GM12878 (cell line): ENCODE measurements at regions not wholly inside any gene's neighbourhood (a gene's known extent, or its start where the extent isn't known, plus 50 kb on each side); places are given as distances from the start of the nearest gene placed in this dataset.

Experiments used
- ATAC-seq: fragments of 200-7000 bp; cut with Tn5 transposase; 3 replicates; pipeline ENCODE4 v1.9.1; 2020; ENCODE audit warnings: mild to moderate bottlenecking, moderate library complexity
- BruUV-seq: library from RNA; stranded (reverse); fragments of 400-500 nt; replicated peaks from 2 replicates; lab custom pipeline; 2021; lab: Mats Ljungman, UMichigan
- CTCF ChIA-PET: fragments of 300-600 bp; sonication (Branson Sonifier 250); formaldehyde crosslinking; extraction: SDS; loops from one replicate; lab custom pipeline; 2021; ENCODE audit warnings: inconsistent platforms; lab: Yijun Ruan, JAX
- POLR2A ChIA-PET: fragments of 350-600 bp; formaldehyde crosslinking; extraction: SDS; loops from one replicate; lab custom pipeline; 2021; ENCODE audit warnings: inconsistent platforms; lab: Charles Lee
- RAD21 ChIA-PET: fragments of 300-600 bp; sonication (Branson Sonifier 250); formaldehyde crosslinking; loops from one replicate; lab custom pipeline; 2023; ENCODE audit warnings: antibody characterized with exemption; ENCODE audit not compliant: unreplicated experiment; lab: Charles Lee
- SMC1A ChIA-PET: fragments of 300-600 bp; sonication (Branson Sonifier 250); formaldehyde crosslinking; loops from one replicate; lab custom pipeline; 2023; ENCODE audit not compliant: unreplicated experiment, uncharacterized antibody; lab: Charles Lee
- DNase-seq: peaks from one replicate; pipeline ENCODE4 v3.0.0-alpha.2; 2011; ENCODE audit warnings: low read depth, low spot score
- FAIRE-seq: peaks from 3 replicates; lab custom pipeline; 2011; peaks lifted over from hg19 to GRCh38; lab: Jason Lieb, UNC
- H2AFZ ChIP-seq: 2 replicates; pipeline ENCODE4 v1.6.0; 2011; ENCODE audit warnings: low read depth, low read length, control low read depth; ENCODE audit not compliant: control insufficient read depth
- H3K27ac ChIP-seq: 2 replicates; pipeline ENCODE4 v1.5.1; 2011; ENCODE audit warnings: control low read depth; ENCODE audit not compliant: control insufficient read depth, insufficient read depth
- H3K27me3 ChIP-seq, 2 experiments: replicated peaks in 1 of 2; 2 replicates each; pipeline versions ENCODE4 v1.6.0 to v1.6.1; 2011; ENCODE audit warnings: low read length in 1 of 2; ENCODE audit not compliant: control insufficient read depth in 2 of 2, insufficient read depth in 2 of 2
- H3K36me3 ChIP-seq, 2 experiments: 2 replicates each; pipeline ENCODE4 v1.5.1; 2011; ENCODE audit warnings: low read length in 1 of 2; ENCODE audit not compliant: control insufficient read depth in 2 of 2, insufficient read depth in 2 of 2
- H3K4me1 ChIP-seq: 2 replicates; pipeline ENCODE4 v1.6.1; 2011; ENCODE audit warnings: mild to moderate bottlenecking, low read length, moderate library complexity, mixed read lengths; ENCODE audit not compliant: control insufficient read depth, insufficient read depth
- H3K4me2 ChIP-seq: 2 replicates; pipeline ENCODE4 v1.6.0; 2011; ENCODE audit warnings: control low read depth; ENCODE audit not compliant: control insufficient read depth, insufficient read depth
- H3K4me3 ChIP-seq: fragments of 200-600 bp; sonication (generic); 2 replicates; pipeline ENCODE4 v1.5.1; 2016
- H3K79me2 ChIP-seq: 2 replicates; pipeline ENCODE4 v1.6.0; 2011; ENCODE audit warnings: low read length; ENCODE audit not compliant: control insufficient read depth, insufficient read depth
- H3K9ac ChIP-seq: 2 replicates; pipeline ENCODE4 v1.8.0; 2011; ENCODE audit warnings: low read length, control low read depth, mixed read lengths; ENCODE audit not compliant: control insufficient read depth, insufficient read depth
- H3K9me3 ChIP-seq: replicated peaks from 3 replicates; pipeline ENCODE4 v1.5.1; 2011; ENCODE audit warnings: mild to moderate bottlenecking, low read length; ENCODE audit not compliant: control insufficient read depth, insufficient read depth
- H4K20me1 ChIP-seq: 2 replicates; pipeline ENCODE4 v1.6.0; 2011; ENCODE audit not compliant: control insufficient read depth, insufficient read depth
- ATF3 ChIP-seq: IDR thresholded peaks from 2 replicates; pipeline ENCODE4 v1.6.1; 2011; ENCODE audit warnings: low read depth, mild to moderate bottlenecking, low read length, moderate library complexity, borderline replicate concordance; ENCODE audit errors: extremely low read depth
- CBX5 ChIP-seq: sonication (generic); IDR thresholded peaks from 2 replicates; pipeline ENCODE4 v1.6.1; 2016; ENCODE audit warnings: low read depth, moderate library complexity, mild to moderate bottlenecking, inconsistent platforms
- CREB1 ChIP-seq: IDR thresholded peaks from 2 replicates; pipeline ENCODE4 v1.6.1; 2012; ENCODE audit warnings: low read depth, mild to moderate bottlenecking, inconsistent platforms
- GABPA ChIP-seq: IDR thresholded peaks from 2 replicates; pipeline ENCODE4 v1.6.1; 2014; ENCODE audit warnings: antibody characterized with exemption, low read depth, mild to moderate bottlenecking, inconsistent platforms
- GATAD2B ChIP-seq: fragments of 450-650 bp; conservative IDR thresholded peaks from 2 replicates; pipeline ENCODE4 v1.6.1; 2017; ENCODE audit warnings: low read depth, mild to moderate bottlenecking, moderate library complexity
- JUNB ChIP-seq: IDR thresholded peaks from 2 replicates; pipeline ENCODE4 v1.6.1; 2016; ENCODE audit warnings: antibody characterized with exemption, mild to moderate bottlenecking
- LARP7 ChIP-seq: fragments of 450-650 bp; IDR thresholded peaks from 2 replicates; pipeline ENCODE4 v1.6.1; 2017; ENCODE audit warnings: mild to moderate bottlenecking
- PBX3 ChIP-seq: IDR thresholded peaks from 2 replicates; pipeline ENCODE4 v1.6.1; 2011; ENCODE audit warnings: mild to moderate bottlenecking, low read depth, low read length, moderate library complexity; ENCODE audit not compliant: insufficient replicate concordance
- RUNX3 ChIP-seq: IDR thresholded peaks from 2 replicates; pipeline ENCODE4 v1.6.1; 2012; ENCODE audit warnings: low read length, inconsistent platforms
- SIN3A ChIP-seq: IDR thresholded peaks from 2 replicates; pipeline ENCODE4 v1.6.1; 2012; ENCODE audit warnings: low read depth, low read length, improper control_type of control experiment
- SMAD1 ChIP-seq: fragments of 450-650 bp; IDR thresholded peaks from 2 replicates; pipeline ENCODE4 v1.6.1; 2018; ENCODE audit warnings: mild to moderate bottlenecking, low read depth; ENCODE audit not compliant: partially characterized antibody
- USF2 ChIP-seq: IDR thresholded peaks from 2 replicates; pipeline ENCODE4 v1.6.1; 2011; ENCODE audit warnings: low read depth, low read length, improper control_type of control experiment, borderline replicate concordance
- ZBED1 ChIP-seq: IDR thresholded peaks from 2 replicates; pipeline ENCODE4 v1.6.1; 2016; ENCODE audit warnings: borderline replicate concordance
- ZNF207 ChIP-seq: fragments of 450-650 bp; IDR thresholded peaks from 2 replicates; pipeline ENCODE4 v1.6.1; 2014; ENCODE audit warnings: antibody characterized with exemption, mild to moderate bottlenecking, borderline replicate concordance
- WGBS: methylation state at CpG from one replicate; pipeline ENCODE4 v1.1.6; 2016; ENCODE audit warnings: low lambda C conversion rate; ENCODE audit not compliant: insufficient replicate concordance, insufficient coverage; ENCODE audit errors: missing lambda C conversion rate; 5-methylcytosine and 5-hydroxymethylcytosine counted together
- in situ Hi-C: fragments of 300-500 bp; cut with MboI; formaldehyde crosslinking; loops from 9 replicates; pipeline ENCODE4 v1.14.3; 2018; ENCODE audit warnings: mixed read lengths
- intact Hi-C: fragments of 100-400 bp; cut with micrococcal nuclease; formaldehyde crosslinking; loops from one replicate; pipeline ENCODE4 v1.14.2; 2022; ENCODE audit not compliant: unreplicated experiment

- H3K27ac ChIP-seq = peak overlapping the region; percentile 86
- CTCF ChIA-PET = interaction anchor here (1.2 to 7.6 kb wide), 7 partner anchors 20 to 943 kb away, joined by 3 to 94 read pairs (median 12); no protein-coding TSS in a partner anchor
- RAD21 ChIA-PET = interaction anchor here (0.9 to 7.0 kb wide), 11 partner anchors 20 to 944 kb away, joined by 3 to 79 read pairs (median 5); partner anchors contain the start of gene CNR1
- no peaks in the 10 kb centered on the region for H4K20me1 ChIP-seq
- POLR2A ChIA-PET = interaction anchor here (1.0 to 1.3 kb wide), 2 partner anchors 20 to 23 kb away, joined by 3 read pairs; no protein-coding TSS in a partner anchor
- WGBS = 98% methylated on average over 2 of the region's 2 CpGs
- FAIRE-seq (no peak), DNase-seq (no peak), ATAC-seq (no peak)
- intact Hi-C loops = loop anchor here (5.0 to 10.0 kb wide), 7 partner anchors 172 to 836 kb away; partner anchors contain the start of genes AKIRIN2 and RARS2
- TF ChIP-seq RUNX3 (peak; percentile 43; the same call in 1 of the 2 replicates), GATAD2B (no peak)
- peaks cover 62% of the 10 kb centered on the region for H3K4me1 ChIP-seq
- no peak overlapping the region for H3K9ac ChIP-seq
- H3K79me2 ChIP-seq = no peaks in the 10 kb centered on the region
- H3K36me3 ChIP-seq = no peaks in the 10 kb centered on the region
- H3K4me2 ChIP-seq = no peak overlapping the region
- no peak overlapping the region for H3K4me3 ChIP-seq
- H2AFZ ChIP-seq = no peak overlapping the region
- SMC1A ChIA-PET = interaction anchor here (0.8 to 12.2 kb wide), 17 partner anchors 10 to 948 kb away, joined by 3 to 127 read pairs (median 5); no protein-coding TSS in a partner anchor
- in situ Hi-C loops = loop anchor here (5.0 kb wide), 2 partner anchors 94 to 946 kb away; no protein-coding TSS in a partner anchor
- no peaks in the 10 kb centered on the region; the same call in 2 of the 3 replicates for H3K9me3 ChIP-seq
- no TSS peak for BruUV-seq
- no peaks in the 10 kb centered on the region for H3K27me3 ChIP-seq
These were observed 121.0 kb upstream of the SPACA1 start for GRCh38 chr6:87926687-87927086.

GRCh38 chr6:87926072-87926471 is 121.6 kb upstream of the SPACA1 start:
- FAIRE-seq (no peak), DNase-seq (no peak), ATAC-seq (peak; percentile 8; the same call in 2 of the 3 replicates)
- H3K36me3 ChIP-seq = no peaks in the 10 kb centered on the region
- no peak overlapping the region for H2AFZ ChIP-seq
- BruUV-seq = TSS peak; percentile 57
- intact Hi-C loops (loop anchor here (5.0 to 10.0 kb wide), 7 partner anchors 171 to 836 kb away; partner anchors contain the start of genes AKIRIN2 and RARS2), in situ Hi-C loops (loop anchor here (5.0 kb wide), 2 partner anchors 94 to 946 kb away; no protein-coding TSS in a partner anchor)
- no peak overlapping the region for H3K4me3 ChIP-seq
- H3K27ac ChIP-seq = peak overlapping the region; percentile 86
- SMC1A ChIA-PET = interaction anchor here (0.6 to 12.2 kb wide), 35 partner anchors 8 to 949 kb away, joined by 3 to 127 read pairs (median 4); no protein-coding TSS in a partner anchor
- H4K20me1 ChIP-seq = no peaks in the 10 kb centered on the region
- CTCF ChIA-PET = interaction anchor here (1.0 to 7.6 kb wide), 10 partner anchors 13 to 944 kb away, joined by 3 to 94 read pairs (median 4); no protein-coding TSS in a partner anchor
- H3K4me2 ChIP-seq = peak overlapping the region; percentile 53
- no peaks in the 10 kb centered on the region; the same call in 2 of the 3 replicates for H3K9me3 ChIP-seq
- RAD21 ChIA-PET = interaction anchor here (0.9 to 7.0 kb wide), 17 partner anchors 10 to 945 kb away, joined by 3 to 79 read pairs (median 5); partner anchors contain the start of gene CNR1
- H3K79me2 ChIP-seq = no peaks in the 10 kb centered on the region
- no peaks in the 10 kb centered on the region for H3K27me3 ChIP-seq
- POLR2A ChIA-PET = interaction anchor here (0.5 to 1.3 kb wide), 4 partner anchors 21 to 930 kb away, joined by 3 to 4 read pairs (median 4); no protein-coding TSS in a partner anchor
- peak overlapping the region; percentile 42 for H3K9ac ChIP-seq
- WGBS = 16% methylated on average over 6 of the region's 6 CpGs
- peaks cover 68% of the 10 kb centered on the region for H3K4me1 ChIP-seq
- TF ChIP-seq LARP7 (0 out of 2 replicates have a peak, but pooled peaks have one; percentile 0), SMAD1 (no peak), CBX5 (0 out of 2 replicates have a peak, but pooled peaks have one; percentile 16), CREB1 (peak; percentile 13; the same call in 1 of the 2 replicates), USF2 (no peak), JUNB (peak; percentile 77), SIN3A (no peak), ATF3 (no peak), GABPA (0 out of 2 replicates have a peak, but pooled peaks have one; percentile 5), ZNF207 (no peak), PBX3 (no peak), ZBED1 (peak; percentile 15; the same call in 1 of the 2 replicates)
